GM10266 (cell line): ENCODE measurements at regions not wholly inside any gene's neighbourhood (a gene's known extent, or its start where the extent isn't known, plus 50 kb on each side); places are given as distances from the start of the nearest gene placed in this dataset.

Experiments
- DNase-seq: peaks from one replicate; pipeline ENCODE4 v3.0.0; 2012; ENCODE audit errors: extremely low spot score
- CTCF ChIP-seq: IDR thresholded peaks from 2 replicates; pipeline ENCODE4 v1.5.1; 2012; ENCODE audit warnings: mild to moderate bottlenecking, low read depth; ENCODE audit not compliant: control insufficient read depth, insufficient read depth; ENCODE audit errors: missing control alignments

GRCh38 chr1:82091265-82091664 is 290.5 kb downstream of the ADGRL2 start:
- TF ChIP-seq CTCF = no peak

GRCh38 chr1:82090104-82090503 is 289.4 kb downstream of the ADGRL2 start:
- peak; percentile 17 for TF ChIP-seq CTCF
- no peak for DNase-seq

More at GRCh38 chr1:82091265-82091664, 290.5 kb downstream of the ADGRL2 start:
- no peak for DNase-seq

DNA sequence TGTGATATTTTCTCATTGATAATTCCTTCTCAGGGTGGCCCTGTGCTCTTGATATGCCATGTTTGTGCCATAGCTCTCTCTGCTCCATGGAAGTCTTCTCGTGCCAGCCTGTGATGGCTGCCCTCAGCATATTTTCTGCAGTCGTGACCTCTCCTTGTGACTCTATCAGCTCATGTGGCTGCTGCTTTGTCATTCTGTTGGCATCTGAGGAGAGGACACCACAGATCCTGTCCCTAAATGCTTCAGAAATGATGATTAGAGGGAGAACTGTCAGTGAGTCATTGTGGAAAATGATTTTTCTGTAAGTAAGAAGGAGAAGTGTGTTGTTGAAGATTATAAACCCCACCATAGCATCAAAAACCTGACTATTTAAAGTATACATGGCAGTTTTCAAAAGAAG is 286.0 kb downstream of the ADGRL2 start:
- DNase-seq = no peak
- TF ChIP-seq CTCF = no peak

GRCh38 chr1:82079607-82080006 is 278.9 kb downstream of the ADGRL2 start:
- TF ChIP-seq CTCF = no peak
- no peak for DNase-seq

DNA sequence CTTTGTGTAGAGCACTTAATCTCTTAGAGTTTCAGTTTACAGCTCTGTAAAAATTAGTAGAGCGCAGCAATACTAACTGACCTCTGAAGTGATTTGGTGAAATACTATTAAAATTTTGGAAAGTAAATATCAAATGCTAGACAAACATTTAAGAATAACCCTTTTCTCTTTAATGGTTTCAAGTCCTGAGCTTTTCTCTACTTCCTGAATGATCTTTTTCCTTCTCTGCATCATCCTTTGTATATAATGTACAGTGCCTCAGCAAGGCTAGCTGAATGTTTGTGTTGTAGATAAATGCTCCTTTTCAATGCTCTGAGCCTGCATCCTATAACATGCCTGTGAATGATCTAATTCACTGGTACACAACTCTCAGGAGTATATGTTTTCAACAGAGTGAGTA is 272.9 kb downstream of the ADGRL2 start:
- no peak for TF ChIP-seq CTCF
- no peak for DNase-seq

- TF ChIP-seq CTCF = no peak
Observed at GRCh38 chr1:82073071-82073470, 272.3 kb downstream of the ADGRL2 start.

DNA sequence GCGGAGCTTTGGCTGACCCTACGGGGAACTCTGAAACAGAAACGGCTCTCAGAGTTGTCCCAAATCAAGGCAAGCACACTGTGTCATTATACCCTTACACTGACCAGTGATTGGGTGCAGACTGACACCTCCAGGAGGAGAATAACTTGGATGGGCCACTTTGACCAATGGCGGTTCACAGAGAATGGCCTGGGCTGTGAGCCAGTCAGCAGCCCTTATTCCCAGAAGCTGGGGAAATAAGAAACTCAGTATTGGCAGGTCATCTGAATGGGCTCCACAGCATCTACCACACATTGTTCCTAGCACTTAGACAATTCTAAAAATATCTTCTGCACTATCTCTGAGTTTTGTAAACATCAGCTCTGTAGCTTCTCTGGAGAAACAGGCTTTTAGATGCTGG is 265.2 kb downstream of the ADGRL2 start:
- TF ChIP-seq CTCF = no peak
- no peak for DNase-seq

More at GRCh38 chr1:82073071-82073470, 272.3 kb downstream of the ADGRL2 start:
- no peak for DNase-seq
